Hematopoietic multipotent progenitor cell treated with erythropoietin and hydrocortisone succinate and interleukin-3 and kit ligand, for 6 days (in vitro differentiated cells): ENCODE measurements at regions not wholly inside any gene's neighbourhood (a gene's known extent, or its start where the extent isn't known, plus 50 kb on each side); places are given as distances from the start of the nearest gene placed in this dataset.

Source experiments
- DNase-seq: peaks from one replicate; pipeline ENCODE4 v3.0.0-alpha.2; 2015

GRCh38 chr13:34343413-34343940, 525.5 kb downstream of the RFC3 start:
- DNase-seq, result no peak

DNA sequence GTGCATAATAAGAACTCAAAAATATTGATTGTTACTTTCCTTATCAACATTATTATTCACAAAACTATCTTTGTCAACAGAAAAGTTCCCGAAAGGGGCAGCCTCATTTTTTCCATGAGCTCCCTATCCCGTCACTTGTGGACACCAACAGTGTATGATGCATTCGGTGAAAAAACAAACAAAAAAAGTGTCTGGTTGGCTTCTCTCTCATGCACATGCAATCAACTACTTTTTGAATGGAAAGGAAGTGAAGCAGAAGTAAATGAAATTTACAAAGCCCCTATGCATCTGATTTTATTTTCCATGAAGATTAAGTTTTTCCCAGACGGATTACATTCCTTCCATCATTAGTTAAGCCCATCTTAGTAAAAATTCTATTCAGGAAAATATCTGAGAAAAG, 526.9 kb downstream of the RFC3 start:
- DNase-seq, result no peak

DNA sequence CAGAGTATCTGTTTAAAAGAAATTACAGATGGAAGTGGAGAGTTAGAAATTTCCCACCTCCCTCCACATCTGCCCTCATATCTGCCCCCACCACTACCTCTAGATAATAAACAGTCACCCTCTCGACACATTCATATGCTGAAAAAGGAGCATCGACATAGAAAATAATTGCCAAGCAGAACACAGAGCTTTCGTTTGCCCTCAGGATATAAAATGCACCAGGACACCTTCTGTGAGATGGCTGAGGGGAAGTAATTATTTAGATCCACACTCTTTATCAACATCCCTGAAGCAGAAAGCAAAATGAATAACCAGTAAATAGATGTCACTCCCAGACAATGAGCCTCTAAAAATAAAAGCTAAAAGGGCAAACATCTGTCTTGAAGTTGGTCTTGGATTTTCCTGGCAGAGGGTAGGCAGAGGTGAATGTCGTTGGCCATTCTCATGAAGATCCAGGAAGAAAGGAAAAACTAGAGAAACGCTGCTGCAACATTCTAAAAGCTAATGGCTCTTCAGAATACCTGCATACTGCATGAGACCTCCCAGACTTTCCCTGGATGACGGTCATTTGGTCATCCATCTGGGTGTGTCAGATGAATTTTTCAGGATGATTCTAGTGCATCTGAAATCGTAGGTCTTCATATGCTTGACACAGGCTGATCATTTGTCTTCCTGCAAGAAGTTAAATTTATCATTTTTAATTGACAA, 527.5 kb downstream of the RFC3 start:
- DNase-seq, result no peak

DNA sequence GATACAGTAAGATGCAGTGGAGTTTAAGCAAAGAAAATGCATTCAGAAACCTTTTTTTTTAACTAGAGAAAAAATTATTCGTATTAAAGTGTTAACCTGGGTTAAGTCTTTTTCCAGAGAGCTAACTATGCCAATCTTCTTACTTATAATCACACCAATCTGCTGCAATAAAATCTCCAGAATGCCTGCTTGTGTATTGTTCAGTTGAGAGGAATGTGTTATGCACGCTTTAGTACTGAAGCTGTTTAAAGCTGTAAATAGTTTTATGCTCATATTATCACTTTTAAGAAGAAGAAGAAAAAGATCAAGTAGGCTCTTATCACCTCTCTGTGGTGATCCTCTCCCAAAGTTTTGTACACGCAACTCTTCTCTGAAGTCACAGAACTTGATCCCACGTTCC, 528.7 kb downstream of the RFC3 start:
- no peak for DNase-seq

DNA sequence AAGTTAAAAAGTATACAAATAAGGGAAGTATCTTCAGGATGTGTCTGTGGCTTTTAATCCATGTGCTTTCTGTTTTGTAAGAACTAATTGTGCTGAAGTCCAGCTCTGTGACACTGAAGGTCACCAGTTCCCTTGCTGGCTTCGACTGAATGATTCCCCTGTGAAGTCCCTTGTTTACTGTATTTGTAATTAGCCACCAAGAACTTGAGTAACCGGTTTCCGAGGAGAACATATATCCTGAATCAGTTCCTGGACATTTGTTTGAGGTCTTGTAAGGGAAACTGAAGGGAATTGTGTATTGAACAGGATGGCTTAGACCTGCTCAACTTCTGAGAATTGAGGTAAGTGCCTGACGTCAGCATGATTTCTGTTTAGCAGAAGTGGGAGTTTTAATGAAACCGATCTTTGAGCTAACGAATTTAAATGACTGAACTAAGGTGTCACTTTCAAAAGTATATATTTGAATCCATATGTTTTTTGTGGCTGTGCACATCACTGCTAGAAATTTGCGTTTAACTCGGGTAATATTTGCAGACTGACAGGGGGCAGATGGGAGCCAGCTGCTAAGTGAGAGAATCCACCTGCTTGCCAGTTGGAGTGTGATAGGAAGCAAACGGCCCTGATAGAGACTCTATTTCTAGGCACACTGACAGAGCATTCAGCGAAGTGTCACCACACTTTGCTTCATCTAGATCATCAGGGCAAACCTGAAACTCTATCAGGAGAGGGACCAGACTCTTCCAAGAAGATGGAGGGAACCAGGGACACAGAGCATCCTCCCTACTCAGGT, 530.0 kb downstream of the RFC3 start:
- DNase-seq, result no peak

GRCh38 chr13:34349091-34349722, 531.3 kb downstream of the RFC3 start:
- DNase-seq, result no peak

GRCh38 chr13:34350671-34351070, 532.7 kb downstream of the RFC3 start:
- no peak for DNase-seq

DNA sequence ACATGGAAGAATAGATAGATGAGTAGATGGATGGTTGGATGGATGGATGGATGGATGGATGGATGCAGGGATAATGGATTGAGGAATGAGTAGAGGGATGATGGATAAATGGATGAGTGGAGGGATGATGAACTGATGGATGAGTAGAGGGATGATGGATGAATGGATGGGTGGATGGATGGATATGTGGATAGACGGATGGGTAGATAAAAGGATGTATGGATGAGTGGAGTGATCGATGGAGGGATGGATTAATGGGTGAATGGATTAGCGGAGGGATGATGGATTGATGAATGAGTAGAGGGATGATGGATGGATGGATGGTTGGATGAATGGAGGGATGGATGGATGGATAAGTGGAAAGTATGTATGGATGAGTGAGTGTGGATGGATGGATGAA, 533.2 kb downstream of the RFC3 start:
- DNase-seq, result no peak

GRCh38 chr13:34352958-34353357, 535.0 kb downstream of the RFC3 start:
- no peak for DNase-seq

GRCh38 chr13:34356686-34357434, 538.9 kb downstream of the RFC3 start:
- no peak for DNase-seq

DNA sequence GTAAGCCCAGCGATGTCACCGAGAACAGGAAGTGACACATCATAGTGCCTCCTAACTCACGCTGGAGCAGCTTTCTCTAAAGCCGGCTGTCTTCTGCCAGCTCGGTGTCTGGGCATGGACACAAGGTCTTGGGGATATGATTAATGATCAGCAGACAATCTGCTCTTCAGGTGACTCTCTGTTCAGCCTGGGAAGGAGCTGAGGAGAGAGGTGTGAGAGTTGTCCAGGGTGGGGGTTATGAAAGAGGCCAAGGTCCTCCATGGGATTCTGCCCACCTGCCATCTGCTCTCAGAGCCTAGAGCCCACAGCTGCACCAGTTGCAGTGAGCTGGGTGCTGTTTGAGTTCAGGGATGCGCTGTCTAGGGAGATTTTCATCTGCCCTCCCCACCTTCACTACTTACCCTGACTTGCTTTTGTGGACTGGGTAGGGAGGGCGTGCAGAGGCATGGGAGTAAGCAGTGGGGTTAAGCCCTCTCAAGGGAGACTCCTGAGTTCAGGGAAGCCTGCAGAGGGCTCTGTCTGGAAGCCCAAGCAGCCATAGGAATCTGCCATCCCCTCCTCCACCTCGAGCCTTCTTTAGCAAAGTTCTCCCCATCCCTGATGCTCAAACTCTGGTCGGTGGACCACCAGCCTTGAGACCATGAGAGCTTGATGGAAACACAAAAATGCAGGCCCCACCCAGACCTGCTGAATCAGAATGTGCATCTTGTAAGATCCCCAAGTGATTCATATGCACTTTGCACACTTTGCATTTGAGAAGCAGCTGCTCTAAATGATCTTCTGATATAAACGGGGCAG, 539.7 kb downstream of the RFC3 start:
- DNase-seq, result no peak

GRCh38 chr13:34358811-34359513, 541.0 kb downstream of the RFC3 start:
- DNase-seq, result no peak

- no peak for DNase-seq
Observed at GRCh38 chr13:34360702-34361101, 542.8 kb downstream of the RFC3 start.

GRCh38 chr13:34361560-34361959, 543.6 kb downstream of the RFC3 start:
- DNase-seq, result no peak

GRCh38 chr13:34363266-34363665, 545.3 kb downstream of the RFC3 start:
- no peak for DNase-seq

DNA sequence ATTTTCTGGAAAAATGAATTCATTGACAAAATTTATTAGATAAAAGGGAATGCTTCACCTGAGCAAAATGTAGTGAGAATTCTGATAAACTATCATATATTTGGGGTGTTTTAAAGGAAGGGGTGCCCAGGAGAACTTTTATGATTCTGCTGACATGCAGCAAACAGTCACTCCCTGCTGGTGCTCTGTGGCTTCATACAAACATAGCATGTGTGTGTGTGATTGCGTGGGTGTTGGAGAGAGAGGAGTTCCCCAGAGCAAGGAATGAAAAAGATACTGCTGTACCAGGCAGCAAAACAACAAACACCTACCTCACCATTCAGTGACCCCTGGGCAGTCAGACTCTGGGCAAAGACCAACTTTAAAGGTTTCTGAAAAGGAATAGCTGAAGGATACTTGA, 546.7 kb downstream of the RFC3 start:
- no peak for DNase-seq

GRCh38 chr13:34369931-34370330, 552.0 kb downstream of the RFC3 start:
- no peak for DNase-seq

DNA sequence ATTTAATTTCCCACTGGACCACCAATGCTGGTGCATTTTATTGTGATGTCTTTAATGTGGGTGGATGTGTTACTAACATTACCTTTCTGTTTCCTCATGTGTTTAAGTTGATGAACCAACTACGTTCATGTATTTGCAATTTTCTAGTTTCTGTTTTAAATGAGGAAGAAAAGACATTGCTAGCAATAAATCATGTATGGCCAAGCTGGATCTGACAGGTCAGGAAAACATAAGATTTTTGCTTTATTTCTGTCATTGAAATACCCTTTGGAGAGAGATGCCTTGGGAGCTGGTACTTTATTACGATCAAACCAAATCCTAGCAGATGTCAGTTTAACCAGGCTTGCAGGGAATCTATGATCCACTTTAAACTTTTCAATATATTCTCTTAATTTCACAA, 553.2 kb downstream of the RFC3 start:
- no peak for DNase-seq

GRCh38 chr13:34371645-34372395, 553.9 kb downstream of the RFC3 start:
- no peak for DNase-seq

- no peak for DNase-seq
Observed at GRCh38 chr13:34372581-34372980, 554.6 kb downstream of the RFC3 start.

GRCh38 chr13:34376483-34376882, 558.5 kb downstream of the RFC3 start:
- DNase-seq, result no peak
